GM13976 (cell line): ENCODE measurements at regions not wholly inside any gene's neighbourhood (a gene's known extent, or its start where the extent isn't known, plus 50 kb on each side); places are given as distances from the start of the nearest gene placed in this dataset.

Source experiments
- DNase-seq: peaks from one replicate; pipeline ENCODE4 v3.0.0; 2012; ENCODE audit warnings: low spot score
- in situ Hi-C: fragments of 300-500 bp; cut with MboI; formaldehyde crosslinking; loops from one replicate; pipeline ENCODE4 v1.12.0; 2022; ENCODE audit warnings: low sequenced_read_pairs, mixed read lengths, inconsistent platforms; ENCODE audit not compliant: unreplicated experiment
- TF ChIP-seq, protein P1 (sequence below): IDR thresholded peaks from 2 replicates; pipeline ENCODE4 v1.5.1; 2012; ENCODE audit warnings: borderline replicate concordance, mild to moderate bottlenecking; ENCODE audit not compliant: insufficient read depth; ENCODE audit errors: extremely low read depth, missing control alignments, control extremely low read depth

- in situ Hi-C loops, result no loop called here
- DNase-seq, result no peak
- TF ChIP-seq, protein P1, sequence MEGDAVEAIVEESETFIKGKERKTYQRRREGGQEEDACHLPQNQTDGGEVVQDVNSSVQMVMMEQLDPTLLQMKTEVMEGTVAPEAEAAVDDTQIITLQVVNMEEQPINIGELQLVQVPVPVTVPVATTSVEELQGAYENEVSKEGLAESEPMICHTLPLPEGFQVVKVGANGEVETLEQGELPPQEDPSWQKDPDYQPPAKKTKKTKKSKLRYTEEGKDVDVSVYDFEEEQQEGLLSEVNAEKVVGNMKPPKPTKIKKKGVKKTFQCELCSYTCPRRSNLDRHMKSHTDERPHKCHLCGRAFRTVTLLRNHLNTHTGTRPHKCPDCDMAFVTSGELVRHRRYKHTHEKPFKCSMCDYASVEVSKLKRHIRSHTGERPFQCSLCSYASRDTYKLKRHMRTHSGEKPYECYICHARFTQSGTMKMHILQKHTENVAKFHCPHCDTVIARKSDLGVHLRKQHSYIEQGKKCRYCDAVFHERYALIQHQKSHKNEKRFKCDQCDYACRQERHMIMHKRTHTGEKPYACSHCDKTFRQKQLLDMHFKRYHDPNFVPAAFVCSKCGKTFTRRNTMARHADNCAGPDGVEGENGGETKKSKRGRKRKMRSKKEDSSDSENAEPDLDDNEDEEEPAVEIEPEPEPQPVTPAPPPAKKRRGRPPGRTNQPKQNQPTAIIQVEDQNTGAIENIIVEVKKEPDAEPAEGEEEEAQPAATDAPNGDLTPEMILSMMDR, result no peak
These were observed 149.7 kb upstream of the IL12A start for GRCh38 chr3:159838938-159839337.

DNA sequence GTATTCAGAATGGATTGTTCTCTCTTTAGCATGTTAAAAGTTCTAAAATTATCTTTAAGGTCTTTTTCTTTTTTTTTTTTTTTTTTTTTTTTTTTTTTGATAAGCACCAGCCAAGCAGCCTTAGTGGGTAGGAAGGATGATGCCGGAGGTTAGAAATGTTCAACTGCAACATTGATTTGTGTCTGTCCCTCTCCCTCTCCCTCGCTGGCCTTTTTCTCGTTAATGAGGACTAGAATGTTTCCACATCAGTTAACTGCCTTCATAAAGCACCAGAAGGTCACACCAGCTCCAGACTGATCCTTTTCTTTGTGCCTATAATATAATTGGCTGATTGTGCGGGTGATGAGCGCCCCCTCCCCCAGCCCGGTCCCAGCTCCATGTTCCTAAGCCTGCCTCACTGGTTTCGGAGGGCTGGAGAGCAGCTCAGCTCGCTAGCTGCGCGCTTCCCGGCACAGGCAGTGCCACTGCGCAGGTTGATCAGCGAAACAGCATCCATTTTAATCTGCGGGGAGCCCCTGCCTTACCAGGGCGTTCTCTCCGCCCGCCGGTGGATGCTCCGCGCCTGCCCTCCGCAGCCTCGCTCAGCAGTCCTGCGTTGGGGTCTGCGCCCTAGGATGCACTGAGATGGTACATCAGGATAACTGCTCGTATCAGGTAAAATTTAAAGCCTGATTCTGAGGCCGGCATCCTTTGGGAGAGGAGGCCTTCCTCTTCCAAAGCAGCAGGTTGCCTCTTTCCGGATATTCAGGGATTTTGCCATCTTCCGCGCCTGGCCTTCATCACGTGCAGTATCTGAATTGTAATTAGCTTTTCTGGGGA lies 148.9 kb upstream of the IL12A start, which contains the start of gene SCHIP1:
Gene SCHIP1 (plus strand): TSS at position 301 of the 819 bp plus-strand sequence.
- TF ChIP-seq, protein P1, result no peak
- in situ Hi-C loops, result no loop called here
- peak; percentile 34 for DNase-seq

DNA sequence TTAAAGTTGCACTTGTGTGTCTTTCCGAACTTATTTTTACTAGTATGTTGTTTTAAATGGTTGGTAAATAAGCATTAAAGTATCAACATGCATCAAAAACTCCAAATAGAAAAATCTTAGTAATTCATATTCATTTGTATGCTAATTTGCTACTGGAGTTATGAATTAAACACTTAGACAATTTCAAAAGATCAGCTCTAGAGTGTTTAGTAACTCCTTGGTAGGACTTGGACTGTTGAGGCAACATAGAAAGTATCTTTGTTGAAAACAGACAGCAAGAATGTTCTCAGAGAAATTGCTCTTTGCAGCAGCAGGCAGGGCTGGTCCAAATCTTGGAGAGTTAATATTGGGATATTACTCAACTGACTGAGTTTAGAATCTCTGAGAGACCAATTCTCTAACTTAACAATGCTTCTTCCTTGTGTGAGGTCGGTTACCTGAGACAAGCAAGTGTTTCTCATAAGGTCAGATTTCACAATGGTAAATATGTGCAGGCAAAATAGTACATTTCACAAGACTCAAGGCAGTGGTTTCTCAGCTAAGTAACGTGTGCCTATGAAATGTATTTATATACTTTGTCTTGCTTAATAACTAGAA lies 147.8 kb upstream of the IL12A start:
- no peak for DNase-seq
- TF ChIP-seq, protein P1, result no peak
- in situ Hi-C loops, result no loop called here

- in situ Hi-C loops, result no loop called here
- no peak for DNase-seq
- TF ChIP-seq, protein P1, result no peak
These were observed 146.9 kb upstream of the IL12A start for GRCh38 chr3:159841766-159842165.

GRCh38 chr3:159843840-159844730 lies 144.6 kb upstream of the IL12A start:
- no peak for DNase-seq
- in situ Hi-C loops, result no loop called here
- TF ChIP-seq, protein P1, result no peak

- DNase-seq, result no peak
- in situ Hi-C loops, result no loop called here
- TF ChIP-seq, protein P1, result no peak
These were observed 143.8 kb upstream of the IL12A start for GRCh38 chr3:159844801-159845261.
